ENCODE measurements at regions not wholly inside any gene's neighbourhood (a gene's known extent, or its start where the extent isn't known, plus 50 kb on each side); places are given as distances from the start of the nearest gene placed in this dataset.

DNA sequence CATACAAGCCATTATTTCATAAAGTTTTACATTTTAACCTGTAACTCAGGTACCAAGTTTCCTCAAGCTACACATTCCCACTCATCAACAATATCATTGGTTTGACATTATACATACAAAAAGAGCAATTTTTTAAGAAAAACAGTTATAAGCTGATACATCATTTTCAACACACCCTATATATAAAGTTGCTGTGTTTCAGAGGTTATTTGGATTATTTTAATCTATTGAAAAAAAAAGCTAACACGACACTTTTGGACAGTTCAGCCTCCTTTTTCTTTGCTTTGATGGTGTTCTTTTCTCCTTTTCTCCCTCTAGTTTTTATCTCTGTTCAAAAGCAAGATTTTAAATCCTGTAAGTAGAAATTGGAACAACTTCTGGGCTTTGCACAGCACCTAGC is 175.9 kb upstream of the CREB1 start:
- BruUV-seq (replicated peaks), result no TSS peak
- Histone ChIP-seq H3K9me2 (ENCODE audit: insufficient read depth) (no peaks in the 10 kb centered on the region), H3K4me1 (ENCODE audit: control insufficient read depth in 1 of 2, insufficient read depth in 2 of 2, low read length in 2 of 2) (peaks cover 0 to 4% of the 10 kb centered on the region in 2 experiments; a peak in 1 of 4 replicates), H3K36me3 (ENCODE audit: control insufficient read depth in 1 of 2, insufficient read depth in 2 of 2, low read length in 2 of 2) (no peaks in the 10 kb centered on the region), H3K4me3 (replicated peaks in 1 of 2; ENCODE audit: low read depth in 1 of 2, low read length in 2 of 2) (no peak overlapping the region), H3K9me3 (ENCODE audit: control insufficient read depth in 1 of 2, insufficient read depth in 1 of 2, low read depth in 1 of 2, low read length in 2 of 2) (no peaks in the 10 kb centered on the region), H3K27me3 (ENCODE audit: insufficient read depth, low read length) (no peaks in the 10 kb centered on the region), H3K79me2 (ENCODE audit: insufficient read depth, low read length) (no peaks in the 10 kb centered on the region), H2AFZ (ENCODE audit: low read depth, low read length, poor library complexity, severe bottlenecking) (no peak overlapping the region), H3K4me2 (ENCODE audit: low read length) (no peak overlapping the region), H3K9ac (ENCODE audit: low read length) (no peak overlapping the region), H4K20me1 (ENCODE audit: insufficient read depth) (no peaks in the 10 kb centered on the region), H3K27ac (ENCODE audit: low read depth, low read length) (no peak overlapping the region)
- TF ChIP-seq SP1 (IDR thresholded peaks at IDR 0.05; ENCODE audit: low read depth) (no peak), SRF (IDR thresholded peaks at IDR 0.05; ENCODE audit: low read depth) (no peak), EZH2 (IDR thresholded peaks at IDR 0.05) (no peak), ZNF274 (IDR thresholded peaks at IDR 0.05; ENCODE audit: low read depth, low read length) (no peak), CBX3 (IDR thresholded peaks at IDR 0.05; ENCODE audit: low read depth) (no peak), POLR2AphosphoS5 (IDR thresholded peaks at IDR 0.05; ENCODE audit: low read depth, low read length) (no peak), FOSL1 (IDR thresholded peaks at IDR 0.05; ENCODE audit: low read depth) (no peak), CEBPB (IDR thresholded peaks at IDR 0.05; ENCODE audit: low read depth) (no peak)
- TF ChIP-seq, protein P1, sequence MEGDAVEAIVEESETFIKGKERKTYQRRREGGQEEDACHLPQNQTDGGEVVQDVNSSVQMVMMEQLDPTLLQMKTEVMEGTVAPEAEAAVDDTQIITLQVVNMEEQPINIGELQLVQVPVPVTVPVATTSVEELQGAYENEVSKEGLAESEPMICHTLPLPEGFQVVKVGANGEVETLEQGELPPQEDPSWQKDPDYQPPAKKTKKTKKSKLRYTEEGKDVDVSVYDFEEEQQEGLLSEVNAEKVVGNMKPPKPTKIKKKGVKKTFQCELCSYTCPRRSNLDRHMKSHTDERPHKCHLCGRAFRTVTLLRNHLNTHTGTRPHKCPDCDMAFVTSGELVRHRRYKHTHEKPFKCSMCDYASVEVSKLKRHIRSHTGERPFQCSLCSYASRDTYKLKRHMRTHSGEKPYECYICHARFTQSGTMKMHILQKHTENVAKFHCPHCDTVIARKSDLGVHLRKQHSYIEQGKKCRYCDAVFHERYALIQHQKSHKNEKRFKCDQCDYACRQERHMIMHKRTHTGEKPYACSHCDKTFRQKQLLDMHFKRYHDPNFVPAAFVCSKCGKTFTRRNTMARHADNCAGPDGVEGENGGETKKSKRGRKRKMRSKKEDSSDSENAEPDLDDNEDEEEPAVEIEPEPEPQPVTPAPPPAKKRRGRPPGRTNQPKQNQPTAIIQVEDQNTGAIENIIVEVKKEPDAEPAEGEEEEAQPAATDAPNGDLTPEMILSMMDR (IDR thresholded peaks at IDR 0.05 in 2 of 3, conservative IDR thresholded peaks at IDR 0.05 in 1 of 3; ENCODE audit: borderline replicate concordance in 1 of 3, insufficient read depth in 1 of 3, low read depth in 2 of 3, low read length in 2 of 3), result no peak
- TF ChIP-seq, protein P2, sequence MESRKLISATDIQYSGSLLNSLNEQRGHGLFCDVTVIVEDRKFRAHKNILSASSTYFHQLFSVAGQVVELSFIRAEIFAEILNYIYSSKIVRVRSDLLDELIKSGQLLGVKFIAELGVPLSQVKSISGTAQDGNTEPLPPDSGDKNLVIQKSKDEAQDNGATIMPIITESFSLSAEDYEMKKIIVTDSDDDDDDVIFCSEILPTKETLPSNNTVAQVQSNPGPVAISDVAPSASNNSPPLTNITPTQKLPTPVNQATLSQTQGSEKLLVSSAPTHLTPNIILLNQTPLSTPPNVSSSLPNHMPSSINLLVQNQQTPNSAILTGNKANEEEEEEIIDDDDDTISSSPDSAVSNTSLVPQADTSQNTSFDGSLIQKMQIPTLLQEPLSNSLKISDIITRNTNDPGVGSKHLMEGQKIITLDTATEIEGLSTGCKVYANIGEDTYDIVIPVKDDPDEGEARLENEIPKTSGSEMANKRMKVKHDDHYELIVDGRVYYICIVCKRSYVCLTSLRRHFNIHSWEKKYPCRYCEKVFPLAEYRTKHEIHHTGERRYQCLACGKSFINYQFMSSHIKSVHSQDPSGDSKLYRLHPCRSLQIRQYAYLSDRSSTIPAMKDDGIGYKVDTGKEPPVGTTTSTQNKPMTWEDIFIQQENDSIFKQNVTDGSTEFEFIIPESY (IDR thresholded peaks at IDR 0.05; ENCODE audit: extremely low read depth, insufficient replicate concordance, low read length), result no peak
- ChIA-PET RAD21 (ENCODE audit: low non-redundant PET in 1 of 2, low total read pairs in 2 of 2, uncharacterized antibody in 2 of 2, unreplicated experiment in 2 of 2) (no interaction called here), POLR2A (interaction anchor here (1.0 kb wide), 1 partner anchor 16 kb away, joined by 3 read pairs; no protein-coding TSS in a partner anchor), CTCF (no interaction called here)
- ATAC-seq (no peak), DNase-seq (ENCODE audit: low read depth, low spot score) (no peak)
- intact Hi-C loops (cut with micrococcal nuclease), result no loop called here
